HEK293T (cell line): ENCODE measurements at regions not wholly inside any gene's neighbourhood (a gene's known extent, or its start where the extent isn't known, plus 50 kb on each side); places are given as distances from the start of the nearest gene placed in this dataset.

Experiments
- SUZ12 ChIP-seq: fragments of 450-650 bp; IDR thresholded peaks from 2 replicates; pipeline ENCODE4 v1.6.1; 2016; ENCODE audit warnings: mild to moderate bottlenecking
- TARDBP ChIP-seq: fragments of 450-650 bp; IDR thresholded peaks from 2 replicates; pipeline ENCODE4 v1.6.1; 2016

GRCh38 chr14:106790189-106791036, 1264.0 kb downstream of the TMEM121 start:
- no peak for TF ChIP-seq SUZ12
- TF ChIP-seq TARDBP: no peak
